ENCODE measurements at regions not wholly inside any gene's neighbourhood (a gene's known extent, or its start where the extent isn't known, plus 50 kb on each side); places are given as distances from the start of the nearest gene placed in this dataset.

- TF ChIP-seq, protein P1, sequence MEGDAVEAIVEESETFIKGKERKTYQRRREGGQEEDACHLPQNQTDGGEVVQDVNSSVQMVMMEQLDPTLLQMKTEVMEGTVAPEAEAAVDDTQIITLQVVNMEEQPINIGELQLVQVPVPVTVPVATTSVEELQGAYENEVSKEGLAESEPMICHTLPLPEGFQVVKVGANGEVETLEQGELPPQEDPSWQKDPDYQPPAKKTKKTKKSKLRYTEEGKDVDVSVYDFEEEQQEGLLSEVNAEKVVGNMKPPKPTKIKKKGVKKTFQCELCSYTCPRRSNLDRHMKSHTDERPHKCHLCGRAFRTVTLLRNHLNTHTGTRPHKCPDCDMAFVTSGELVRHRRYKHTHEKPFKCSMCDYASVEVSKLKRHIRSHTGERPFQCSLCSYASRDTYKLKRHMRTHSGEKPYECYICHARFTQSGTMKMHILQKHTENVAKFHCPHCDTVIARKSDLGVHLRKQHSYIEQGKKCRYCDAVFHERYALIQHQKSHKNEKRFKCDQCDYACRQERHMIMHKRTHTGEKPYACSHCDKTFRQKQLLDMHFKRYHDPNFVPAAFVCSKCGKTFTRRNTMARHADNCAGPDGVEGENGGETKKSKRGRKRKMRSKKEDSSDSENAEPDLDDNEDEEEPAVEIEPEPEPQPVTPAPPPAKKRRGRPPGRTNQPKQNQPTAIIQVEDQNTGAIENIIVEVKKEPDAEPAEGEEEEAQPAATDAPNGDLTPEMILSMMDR (conservative IDR thresholded peaks at IDR 0.05; ENCODE audit: low read depth, low read length): no peak
- TF ChIP-seq EZH2 (IDR thresholded peaks at IDR 0.05; ENCODE audit: low read length, unreplicated experiment) (no peak), EZH2phosphoT487 (IDR thresholded peaks at IDR 0.05; ENCODE audit: borderline replicate concordance, low read length) (no peak)
These were observed 848.8 kb downstream of the HACE1 start for GRCh38 chr6:104010897-104011296.

Measured in PC-3 (cell line).